D341Med (cell line): ENCODE measurements at regions not wholly inside any gene's neighbourhood (a gene's known extent, or its start where the extent isn't known, plus 50 kb on each side); places are given as distances from the start of the nearest gene placed in this dataset.
"Not testable (repeated sequence)": the region's sequence is repeated elsewhere in the genome, so short reads cannot be mapped to it uniquely, and the experiment has no call there.

ENCODE experiments used
- DNase-seq: peaks from one replicate; pipeline ENCODE4 v3.0.0; 2012; ENCODE audit warnings: low spot score

- DNase-seq = no peak
Observed at GRCh38 chr4:177494791-177495190, 52.6 kb upstream of the AGA start.

GRCh38 chr4:177495626-177496025 lies 53.4 kb upstream of the AGA start:
- not testable (repeated sequence) for DNase-seq

- no peak for DNase-seq
Observed at GRCh38 chr4:177499537-177499936, 57.3 kb upstream of the AGA start.

- DNase-seq = no peak
Observed at GRCh38 chr4:177505171-177505615, 63.0 kb upstream of the AGA start.

GRCh38 chr4:177508662-177509061 lies 66.4 kb upstream of the AGA start:
- DNase-seq = no peak

- no peak for DNase-seq
Observed at GRCh38 chr4:177509226-177509745, 67.0 kb upstream of the AGA start.

- DNase-seq = no peak
Observed at GRCh38 chr4:177511611-177512010, 69.4 kb upstream of the AGA start.

GRCh38 chr4:177512646-177513045 lies 70.4 kb upstream of the AGA start:
- no peak for DNase-seq

GRCh38 chr4:177517862-177518261 lies 75.6 kb upstream of the AGA start:
- DNase-seq = no peak

GRCh38 chr4:177519481-177520260 lies 77.4 kb upstream of the AGA start:
- no peak for DNase-seq

GRCh38 chr4:177528620-177529019 lies 86.4 kb upstream of the AGA start:
- DNase-seq = no peak

- no peak for DNase-seq
Observed at GRCh38 chr4:177530561-177530960, 88.3 kb upstream of the AGA start.

GRCh38 chr4:177532358-177532757 lies 90.1 kb upstream of the AGA start:
- DNase-seq = no peak

- DNase-seq = not testable (repeated sequence)
Observed at GRCh38 chr4:177534841-177535240, 92.6 kb upstream of the AGA start.

- DNase-seq = no peak
Observed at GRCh38 chr4:177546745-177547144, 104.5 kb upstream of the AGA start.

GRCh38 chr4:177547985-177548384 lies 105.7 kb upstream of the AGA start:
- DNase-seq = no peak

GRCh38 chr4:177555007-177555574 lies 112.9 kb upstream of the AGA start:
- no peak for DNase-seq

GRCh38 chr4:177557416-177557815 lies 115.2 kb upstream of the AGA start:
- DNase-seq = no peak

GRCh38 chr4:177558995-177559394 lies 116.8 kb upstream of the AGA start:
- peak; percentile 28 for DNase-seq

GRCh38 chr4:177562163-177562562 lies 119.9 kb upstream of the AGA start:
- no peak for DNase-seq

- no peak for DNase-seq
Observed at GRCh38 chr4:177562859-177563258, 120.6 kb upstream of the AGA start.

- DNase-seq = no peak
Observed at GRCh38 chr4:177566691-177567090, 124.5 kb upstream of the AGA start.

GRCh38 chr4:177568931-177569330 lies 126.7 kb upstream of the AGA start:
- DNase-seq = no peak

GRCh38 chr4:177569434-177569833 lies 127.2 kb upstream of the AGA start:
- DNase-seq = no peak
